ENCODE measurements at regions not wholly inside any gene's neighbourhood (a gene's known extent, or its start where the extent isn't known, plus 50 kb on each side); places are given as distances from the start of the nearest gene placed in this dataset.

DNA sequence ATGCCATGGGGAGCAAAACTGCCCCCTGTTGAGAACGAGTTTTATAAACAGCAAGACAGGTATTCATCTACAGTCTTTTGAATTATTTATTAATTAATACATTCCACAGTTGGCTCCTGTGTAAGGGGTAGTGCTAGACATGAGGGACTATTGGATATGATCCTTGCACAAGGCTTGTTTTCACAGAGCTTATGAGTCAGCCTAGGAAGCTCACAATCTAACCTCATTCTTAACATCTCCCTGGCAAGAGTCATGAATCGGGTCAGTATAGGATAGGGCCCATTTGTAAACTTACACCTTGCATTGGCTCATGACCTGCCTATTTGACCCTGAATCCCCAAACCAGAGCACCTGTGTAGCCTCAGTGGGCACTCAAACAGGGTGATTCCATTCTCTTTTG, 209.1 kb upstream of the HCCS start:
- TF ChIP-seq, protein P1, sequence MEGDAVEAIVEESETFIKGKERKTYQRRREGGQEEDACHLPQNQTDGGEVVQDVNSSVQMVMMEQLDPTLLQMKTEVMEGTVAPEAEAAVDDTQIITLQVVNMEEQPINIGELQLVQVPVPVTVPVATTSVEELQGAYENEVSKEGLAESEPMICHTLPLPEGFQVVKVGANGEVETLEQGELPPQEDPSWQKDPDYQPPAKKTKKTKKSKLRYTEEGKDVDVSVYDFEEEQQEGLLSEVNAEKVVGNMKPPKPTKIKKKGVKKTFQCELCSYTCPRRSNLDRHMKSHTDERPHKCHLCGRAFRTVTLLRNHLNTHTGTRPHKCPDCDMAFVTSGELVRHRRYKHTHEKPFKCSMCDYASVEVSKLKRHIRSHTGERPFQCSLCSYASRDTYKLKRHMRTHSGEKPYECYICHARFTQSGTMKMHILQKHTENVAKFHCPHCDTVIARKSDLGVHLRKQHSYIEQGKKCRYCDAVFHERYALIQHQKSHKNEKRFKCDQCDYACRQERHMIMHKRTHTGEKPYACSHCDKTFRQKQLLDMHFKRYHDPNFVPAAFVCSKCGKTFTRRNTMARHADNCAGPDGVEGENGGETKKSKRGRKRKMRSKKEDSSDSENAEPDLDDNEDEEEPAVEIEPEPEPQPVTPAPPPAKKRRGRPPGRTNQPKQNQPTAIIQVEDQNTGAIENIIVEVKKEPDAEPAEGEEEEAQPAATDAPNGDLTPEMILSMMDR (IDR thresholded peaks at IDR 0.05; ENCODE audit: borderline replicate concordance, extremely low read depth, low read length, poor library complexity, severe bottlenecking) = no peak
- TF ChIP-seq EZH2 (IDR thresholded peaks at IDR 0.05; ENCODE audit: borderline replicate concordance, low read depth, low read length, severe bottlenecking) = no peak

Data from DND-41 (cell line).